SK-N-SH (cell line): ENCODE measurements at regions not wholly inside any gene's neighbourhood (a gene's known extent, or its start where the extent isn't known, plus 50 kb on each side); places are given as distances from the start of the nearest gene placed in this dataset.

Experiments
- CHD2 ChIP-seq: fragments of 150-350 bp; IDR thresholded peaks from 2 replicates; pipeline ENCODE4 v1.6.1; 2018; ENCODE audit warnings: low read length; ENCODE audit not compliant: partially characterized antibody
- CTCF ChIP-seq: fragments of 200-600 bp; sonication (generic); IDR thresholded peaks from 2 replicates; pipeline ENCODE4 v1.6.1; 2017; ENCODE audit warnings: antibody characterized with exemption, mild to moderate bottlenecking, moderate library complexity
- GABPA ChIP-seq: IDR thresholded peaks from 2 replicates; pipeline ENCODE4 v1.4.0; 2012; ENCODE audit warnings: low read depth, mild to moderate bottlenecking
- PBX3 ChIP-seq: IDR thresholded peaks from 2 replicates; pipeline ENCODE4; 2012
- POLR2AphosphoS5 ChIP-seq: IDR thresholded peaks from 2 replicates; pipeline ENCODE4 v1.6.1; 2012; ENCODE audit warnings: low read depth, low read length
- RFX5 ChIP-seq: IDR thresholded peaks from 2 replicates; pipeline ENCODE4 v1.6.1; 2012; ENCODE audit warnings: mild to moderate bottlenecking, improper control_type of control experiment, low read length
- SMC3 ChIP-seq: IDR thresholded peaks from 2 replicates; pipeline ENCODE4 v1.6.1; 2012; ENCODE audit warnings: low read depth, low read length, improper control_type of control experiment
- YY1 ChIP-seq: IDR thresholded peaks from 2 replicates; pipeline ENCODE4 v1.4.0; 2012; ENCODE audit warnings: low read depth, mild to moderate bottlenecking

GRCh38 chr11:81092522-81092921, 1641.1 kb downstream of the FAM181B start:
- TF ChIP-seq CTCF, result no peak
- no peak for TF ChIP-seq CHD2
- no peak for TF ChIP-seq YY1
- TF ChIP-seq PBX3, result no peak
- no peak for TF ChIP-seq RFX5
- TF ChIP-seq GABPA, result no peak
- no peak for TF ChIP-seq POLR2AphosphoS5
- TF ChIP-seq SMC3, result no peak
